SK-N-SH (cell line): ENCODE measurements at regions not wholly inside any gene's neighbourhood (a gene's known extent, or its start where the extent isn't known, plus 50 kb on each side); places are given as distances from the start of the nearest gene placed in this dataset.

Source experiments
- CTCF ChIP-seq: fragments of 200-600 bp; sonication (generic); IDR thresholded peaks from 2 replicates; pipeline ENCODE4 v1.6.1; 2017; ENCODE audit warnings: antibody characterized with exemption, mild to moderate bottlenecking, moderate library complexity
- ELF1 ChIP-seq: IDR thresholded peaks from 2 replicates; pipeline ENCODE4 v1.4.0; 2012
- MXI1 ChIP-seq: IDR thresholded peaks from 2 replicates; pipeline ENCODE4 v1.6.1; 2012; ENCODE audit warnings: mild to moderate bottlenecking, low read depth, low read length, improper control_type of control experiment
- SIN3A ChIP-seq: IDR thresholded peaks from 2 replicates; pipeline ENCODE4 v1.6.1; 2012; ENCODE audit warnings: low read depth, mild to moderate bottlenecking, low read length, moderate library complexity, borderline replicate concordance
- SMC3 ChIP-seq: IDR thresholded peaks from 2 replicates; pipeline ENCODE4 v1.6.1; 2012; ENCODE audit warnings: low read depth, low read length, improper control_type of control experiment

DNA sequence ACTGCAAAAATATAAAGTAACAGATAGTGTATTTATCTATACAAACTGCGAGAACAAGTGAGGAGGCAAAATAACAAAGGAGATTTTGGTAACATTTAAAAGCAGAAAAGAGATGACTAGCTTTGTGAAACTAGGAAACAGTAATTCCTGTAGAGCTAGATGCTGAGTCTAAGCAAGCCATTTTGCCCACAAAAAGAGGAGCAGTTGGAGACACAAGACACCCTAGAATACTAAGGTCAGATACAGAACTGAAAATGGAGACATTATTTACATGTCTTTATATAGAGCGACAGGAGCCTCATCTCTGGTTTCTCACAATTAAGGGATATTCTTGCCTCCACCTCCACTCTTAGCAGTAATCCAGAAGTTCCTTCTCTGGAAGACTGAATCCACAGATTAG lies 732.4 kb upstream of the GBE1 start:
- TF ChIP-seq CTCF (no peak), SMC3 (no peak), ELF1 (no peak), SIN3A (no peak), MXI1 (no peak)
